ENCODE measurements at regions not wholly inside any gene's neighbourhood (a gene's known extent, or its start where the extent isn't known, plus 50 kb on each side); places are given as distances from the start of the nearest gene placed in this dataset.

DNA sequence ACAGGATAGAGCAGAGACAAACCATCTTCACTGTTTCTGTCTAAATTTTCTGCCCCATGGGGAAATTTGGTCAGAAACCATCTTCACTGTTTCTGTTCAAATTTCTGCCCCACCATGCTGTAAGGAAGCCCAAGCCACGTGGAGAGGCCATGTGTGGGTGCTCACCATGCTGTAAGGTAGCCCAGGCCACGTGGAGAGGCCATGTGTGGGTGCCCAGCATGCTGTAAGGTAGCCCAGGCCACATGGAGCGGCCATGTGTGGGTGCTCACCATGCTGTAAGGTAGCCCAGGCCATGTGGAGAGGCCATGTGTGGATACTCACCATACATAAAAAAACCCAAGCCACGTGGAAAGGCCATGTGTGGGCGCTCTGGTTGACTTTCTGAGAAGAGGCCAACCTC, 1088.7 kb upstream of the AUTS2 start:
- Histone ChIP-seq H3K27me3 (no peaks in the 10 kb centered on the region), H3K36me3 (no peaks in the 10 kb centered on the region), H3K9me3 (no peaks in the 10 kb centered on the region), H3K9ac (ENCODE audit: low read depth in 2 of 2, low read length in 2 of 2) (no peak overlapping the region), H3K4me1 (no peaks in the 10 kb centered on the region), H3K27ac (no peak overlapping the region), H3K4me3 (no peak overlapping the region)
- intact Hi-C loops (cut with DNase I): no loop called here
- no peak for TF ChIP-seq CTCF (IDR thresholded peaks at IDR 0.05)
- no peak for DNase-seq

GRCh38 chr7:68511281-68511680, 1087.0 kb upstream of the AUTS2 start:
- Histone ChIP-seq H3K36me3 (no peaks in the 10 kb centered on the region), H3K4me3 (no peak overlapping the region), H3K27ac (no peak overlapping the region), H3K9me3 (no peaks in the 10 kb centered on the region), H3K4me1 (no peaks in the 10 kb centered on the region), H3K9ac (ENCODE audit: low read depth in 2 of 2, low read length in 2 of 2) (no peak overlapping the region), H3K27me3 (no peaks in the 10 kb centered on the region)
- no peak for TF ChIP-seq CTCF (IDR thresholded peaks at IDR 0.05)
- intact Hi-C loops (cut with DNase I): no loop called here
- DNase-seq: no peak

DNA sequence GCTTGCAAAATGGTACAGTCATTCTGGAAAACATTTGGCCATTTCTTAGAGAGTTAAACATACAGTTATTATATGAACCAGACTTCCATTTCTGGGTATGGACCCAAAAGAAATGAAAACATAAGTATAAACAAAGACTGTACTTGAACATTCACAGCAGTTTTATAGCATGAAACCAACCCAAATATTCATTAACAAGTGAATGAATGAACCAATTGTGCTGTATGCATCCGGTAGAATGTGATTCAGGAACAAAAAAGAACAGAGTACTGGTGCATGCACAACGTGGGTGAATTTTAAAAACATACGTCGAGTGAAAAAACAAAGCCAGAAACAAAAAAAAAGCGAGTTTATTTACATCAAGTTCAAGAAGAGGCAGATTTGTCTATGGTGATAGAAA, 1085.8 kb upstream of the AUTS2 start:
- Histone ChIP-seq H3K36me3 (no peaks in the 10 kb centered on the region), H3K4me1 (no peaks in the 10 kb centered on the region), H3K9ac (ENCODE audit: low read depth in 2 of 2, low read length in 2 of 2) (no peak overlapping the region), H3K27ac (no peak overlapping the region), H3K27me3 (no peaks in the 10 kb centered on the region), H3K4me3 (no peak overlapping the region), H3K9me3 (no peaks in the 10 kb centered on the region)
- TF ChIP-seq CTCF (IDR thresholded peaks at IDR 0.05): no peak
- no peak for DNase-seq
- intact Hi-C loops (cut with DNase I): no loop called here

DNA sequence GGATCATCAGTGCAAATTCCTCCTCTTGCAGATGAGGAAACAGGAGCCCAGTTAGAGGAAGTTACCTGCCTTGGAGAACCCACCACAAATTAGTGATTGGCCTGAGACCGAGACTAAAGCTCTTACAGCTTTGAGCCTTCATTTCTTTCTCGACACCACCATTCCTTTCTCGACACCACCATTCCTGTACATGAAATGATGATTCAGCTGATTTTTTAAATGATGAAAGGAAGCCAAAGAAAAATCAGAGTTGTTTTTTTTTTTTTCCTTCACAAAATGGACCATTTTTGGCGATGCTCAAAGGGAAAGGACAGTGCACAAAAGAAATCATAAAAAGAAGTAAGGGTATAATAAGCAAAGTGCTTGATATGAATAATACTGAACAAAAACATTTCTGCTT, 1080.2 kb upstream of the AUTS2 start:
- intact Hi-C loops (cut with DNase I): no loop called here
- no peak for TF ChIP-seq CTCF (IDR thresholded peaks at IDR 0.05)
- Histone ChIP-seq H3K27me3 (no peaks in the 10 kb centered on the region), H3K9ac (ENCODE audit: low read depth in 2 of 2, low read length in 2 of 2) (no peak overlapping the region), H3K4me1 (no peaks in the 10 kb centered on the region), H3K27ac (no peak overlapping the region), H3K4me3 (no peak overlapping the region), H3K9me3 (no peaks in the 10 kb centered on the region), H3K36me3 (no peaks in the 10 kb centered on the region)
- DNase-seq: no peak

DNA sequence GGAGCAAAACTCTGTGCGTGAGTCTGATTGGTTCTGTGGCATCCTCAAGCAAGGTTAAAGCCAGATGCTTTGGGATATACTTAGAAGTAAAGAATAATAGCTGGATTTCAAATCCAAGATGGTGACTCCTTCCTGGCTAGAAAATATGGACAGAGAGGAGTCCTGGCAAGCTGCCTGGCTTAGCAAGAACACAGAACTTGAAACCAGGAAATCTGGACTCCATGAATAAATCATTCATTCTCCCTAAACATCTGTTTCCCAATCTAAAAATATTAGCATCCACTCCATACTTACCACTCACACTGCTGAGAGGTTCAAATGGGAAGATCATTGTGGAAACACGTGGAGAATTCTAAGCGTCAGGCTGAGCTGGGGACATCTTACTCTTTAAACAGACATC, 1074.1 kb upstream of the AUTS2 start:
- H3K9ac ChIP-seq (ENCODE audit: low read depth in 2 of 2, low read length in 2 of 2): no peak overlapping the region
- H3K36me3 ChIP-seq: no peaks in the 10 kb centered on the region
- DNase-seq: no peak
- no peak overlapping the region for H3K4me3 ChIP-seq
- no peak overlapping the region for H3K27ac ChIP-seq
- intact Hi-C loops (cut with DNase I): no loop called here
- H3K9me3 ChIP-seq: no peaks in the 10 kb centered on the region
- no peaks in the 10 kb centered on the region for H3K27me3 ChIP-seq
- no peaks in the 10 kb centered on the region for H3K4me1 ChIP-seq
- no peak for TF ChIP-seq CTCF (IDR thresholded peaks at IDR 0.05)

- Histone ChIP-seq H3K9me3 (no peaks in the 10 kb centered on the region), H3K27me3 (no peaks in the 10 kb centered on the region), H3K9ac (ENCODE audit: low read depth in 2 of 2, low read length in 2 of 2) (no peak overlapping the region), H3K4me1 (no peaks in the 10 kb centered on the region), H3K36me3 (no peaks in the 10 kb centered on the region), H3K27ac (no peak overlapping the region), H3K4me3 (no peak overlapping the region)
- DNase-seq: no peak
- TF ChIP-seq CTCF (IDR thresholded peaks at IDR 0.05): no peak
- intact Hi-C loops (cut with DNase I): no loop called here
Measured at GRCh38 chr7:68529221-68529620, 1069.1 kb upstream of the AUTS2 start.

All from colonic mucosa (tissue), 4 donors.